Neutrophil (primary cell): ENCODE measurements at regions not wholly inside any gene's neighbourhood (a gene's known extent, or its start where the extent isn't known, plus 50 kb on each side); places are given as distances from the start of the nearest gene placed in this dataset.

ENCODE experiments used
- H3K27ac ChIP-seq: fragments of 200-600 bp; sonication (generic); 2 replicates; pipeline ENCODE4 v1.5.1; 2016; ENCODE audit warnings: mild to moderate bottlenecking, moderate library complexity
- H3K27me3 ChIP-seq: fragments of 200-600 bp; sonication (generic); 2 replicates; pipeline ENCODE4 v1.6.0; 2016; ENCODE audit warnings: mild to moderate bottlenecking
- H3K36me3 ChIP-seq: fragments of 200-600 bp; sonication (generic); 2 replicates; pipeline ENCODE4 v1.5.1; 2017
- H3K4me1 ChIP-seq, 2 experiments: fragments of 200-600 bp in 1 of 2; sonication (generic) in 1 of 2; 1 replicate in 1 of 2; 2 replicates in 1 of 2; pipeline versions ENCODE4 v1.5.1 to v1.6.1; 2013 to 2016; ENCODE audit warnings: low read depth in 1 of 2, low read length in 1 of 2, mild to moderate bottlenecking in 1 of 2, moderate library complexity in 1 of 2; ENCODE audit not compliant: control insufficient read depth in 1 of 2, insufficient read depth in 1 of 2
- H3K4me3 ChIP-seq, 2 experiments: fragments of 200-600 bp in 1 of 2; sonication (generic) in 1 of 2; 1 replicate in 1 of 2; 2 replicates in 1 of 2; pipeline ENCODE4 v1.5.1; 2013 to 2016; ENCODE audit warnings: low read depth in 1 of 2, low read length in 1 of 2, mild to moderate bottlenecking in 1 of 2, moderate library complexity in 1 of 2
- H3K9me3 ChIP-seq: fragments of 200-600 bp; sonication (generic); 2 replicates; pipeline ENCODE4 v1.5.1; 2016
- CTCF ChIP-seq: fragments of 200-600 bp; sonication (generic); IDR thresholded peaks from 2 replicates; pipeline ENCODE4 v1.5.1; 2016; ENCODE audit warnings: antibody characterized with exemption

- Histone ChIP-seq H3K27me3 (no peaks in the 10 kb centered on the region), H3K4me3 (no peak overlapping the region), H3K36me3 (no peaks in the 10 kb centered on the region), H3K9me3 (no peaks in the 10 kb centered on the region), H3K27ac (no peak overlapping the region), H3K4me1 (no peaks in the 10 kb centered on the region)
- TF ChIP-seq CTCF: no peak
These were observed 252.2 kb downstream of the TSHZ3 start for GRCh38 chr19:31096935-31097545.

- no peak overlapping the region for H3K27ac ChIP-seq
- TF ChIP-seq CTCF: no peak
- H3K4me3 ChIP-seq: no peak overlapping the region
- peaks cover 0 to 3% of the 10 kb centered on the region in 2 experiments for H3K4me1 ChIP-seq
- no peaks in the 10 kb centered on the region for H3K27me3 ChIP-seq
- H3K36me3 ChIP-seq: no peaks in the 10 kb centered on the region
- no peaks in the 10 kb centered on the region for H3K9me3 ChIP-seq
These were observed 253.0 kb downstream of the TSHZ3 start for GRCh38 chr19:31096062-31096830.

GRCh38 chr19:31095100-31095804 is 254.0 kb downstream of the TSHZ3 start:
- Histone ChIP-seq H3K4me1 (peaks cover 0 to 3% of the 10 kb centered on the region in 2 experiments), H3K27ac (no peak overlapping the region), H3K4me3 (no peak overlapping the region), H3K9me3 (no peaks in the 10 kb centered on the region), H3K27me3 (no peaks in the 10 kb centered on the region), H3K36me3 (no peaks in the 10 kb centered on the region)
- no peak for TF ChIP-seq CTCF

GRCh38 chr19:31092274-31092673 is 257.0 kb downstream of the TSHZ3 start:
- Histone ChIP-seq H3K4me3 (no peak overlapping the region), H3K27me3 (no peaks in the 10 kb centered on the region), H3K9me3 (no peaks in the 10 kb centered on the region), H3K4me1 (peaks cover 0 to 10% of the 10 kb centered on the region in 2 experiments), H3K36me3 (no peaks in the 10 kb centered on the region), H3K27ac (no peak overlapping the region)
- TF ChIP-seq CTCF: no peak

- no peaks in the 10 kb centered on the region for H3K9me3 ChIP-seq
- TF ChIP-seq CTCF: no peak
- H3K36me3 ChIP-seq: no peaks in the 10 kb centered on the region
- H3K27ac ChIP-seq: no peak overlapping the region
- H3K4me1 ChIP-seq: peaks cover 0 to 10% of the 10 kb centered on the region in 2 experiments
- H3K27me3 ChIP-seq: no peaks in the 10 kb centered on the region
- H3K4me3 ChIP-seq: no peak overlapping the region
These were observed 259.6 kb downstream of the TSHZ3 start for GRCh38 chr19:31089681-31090080.
